IMR-90 (cell line): ENCODE measurements at regions not wholly inside any gene's neighbourhood (a gene's known extent, or its start where the extent isn't known, plus 50 kb on each side); places are given as distances from the start of the nearest gene placed in this dataset.

Experiments used
- BHLHE40 ChIP-seq: fragments of 150-350 bp; IDR thresholded peaks from 2 replicates; pipeline ENCODE4 v1.6.1; 2016; ENCODE audit warnings: mild to moderate bottlenecking, low read depth, low read length
- CEBPB ChIP-seq: IDR thresholded peaks from 2 replicates; pipeline ENCODE4 v1.6.1; 2012; ENCODE audit warnings: low read depth, low read length, improper control_type of control experiment
- CHD1 ChIP-seq: IDR thresholded peaks from 2 replicates; pipeline ENCODE4 v1.6.1; 2012; ENCODE audit warnings: low read depth, low read length, improper control_type of control experiment
- CTCF ChIP-seq: conservative IDR thresholded peaks from 2 replicates; pipeline ENCODE4 v1.5.1; 2012; ENCODE audit warnings: mild to moderate bottlenecking, low read depth, low read length, improper control_type of control experiment
- ELK1 ChIP-seq: fragments of 150-350 bp; IDR thresholded peaks from 2 replicates; pipeline ENCODE4 v1.6.1; 2016; ENCODE audit warnings: low read depth, mild to moderate bottlenecking, low read length, moderate library complexity, borderline replicate concordance
- FOS ChIP-seq: fragments of 150-350 bp; IDR thresholded peaks from 2 replicates; pipeline ENCODE4 v1.6.1; 2016; ENCODE audit warnings: low read depth, low read length
- MAFK ChIP-seq: IDR thresholded peaks from 2 replicates; pipeline ENCODE4 v1.6.1; 2012; ENCODE audit warnings: low read depth, low read length, improper control_type of control experiment
- MAZ ChIP-seq: IDR thresholded peaks from 2 replicates; pipeline ENCODE4 v1.6.1; 2012; ENCODE audit warnings: low read depth, mild to moderate bottlenecking, low read length, improper control_type of control experiment, moderate library complexity, borderline replicate concordance
- MXI1 ChIP-seq: IDR thresholded peaks from 2 replicates; pipeline ENCODE4 v1.6.1; 2012; ENCODE audit warnings: low read depth, mild to moderate bottlenecking, low read length, moderate library complexity, borderline replicate concordance
- POLR2A ChIP-seq: IDR thresholded peaks from 2 replicates; pipeline ENCODE4 v1.6.1; 2012; ENCODE audit warnings: mild to moderate bottlenecking, low read depth, low read length
- RAD21 ChIP-seq: IDR thresholded peaks from 2 replicates; pipeline ENCODE4 v1.6.1; 2012; ENCODE audit warnings: low read length, improper control_type of control experiment
- RCOR1 ChIP-seq: IDR thresholded peaks from 2 replicates; pipeline ENCODE4 v1.6.1; 2012; ENCODE audit warnings: mild to moderate bottlenecking, low read length, improper control_type of control experiment; ENCODE audit not compliant: insufficient replicate concordance
- RFX5 ChIP-seq: IDR thresholded peaks from 2 replicates; pipeline ENCODE4 v1.8.0; 2012; ENCODE audit warnings: low read depth, mild to moderate bottlenecking, low read length, moderate library complexity

- TF ChIP-seq RCOR1 (no peak), MAFK (no peak), POLR2A (no peak), CTCF (no peak), RAD21 (no peak), ELK1 (no peak), MXI1 (no peak), MAZ (no peak), CEBPB (no peak), RFX5 (no peak), FOS (no peak), BHLHE40 (no peak), CHD1 (no peak)
Measured at GRCh38 chr3:28901018-28901417, 379.9 kb upstream of the RBMS3 start.
